Activated CD8-positive, alpha-beta memory T cell treated with anti-CD3 and anti-CD28 coated beads for 24 hours (primary cell): ENCODE measurements at regions not wholly inside any gene's neighbourhood (a gene's known extent, or its start where the extent isn't known, plus 50 kb on each side); places are given as distances from the start of the nearest gene placed in this dataset.
"Not testable (repeated sequence)": the region's sequence is repeated elsewhere in the genome, so short reads cannot be mapped to it uniquely, and the experiment has no call there.

Experiments
- DNase-seq: peaks from one replicate; pipeline ENCODE4 v3.0.0-alpha.2; 2020

DNA sequence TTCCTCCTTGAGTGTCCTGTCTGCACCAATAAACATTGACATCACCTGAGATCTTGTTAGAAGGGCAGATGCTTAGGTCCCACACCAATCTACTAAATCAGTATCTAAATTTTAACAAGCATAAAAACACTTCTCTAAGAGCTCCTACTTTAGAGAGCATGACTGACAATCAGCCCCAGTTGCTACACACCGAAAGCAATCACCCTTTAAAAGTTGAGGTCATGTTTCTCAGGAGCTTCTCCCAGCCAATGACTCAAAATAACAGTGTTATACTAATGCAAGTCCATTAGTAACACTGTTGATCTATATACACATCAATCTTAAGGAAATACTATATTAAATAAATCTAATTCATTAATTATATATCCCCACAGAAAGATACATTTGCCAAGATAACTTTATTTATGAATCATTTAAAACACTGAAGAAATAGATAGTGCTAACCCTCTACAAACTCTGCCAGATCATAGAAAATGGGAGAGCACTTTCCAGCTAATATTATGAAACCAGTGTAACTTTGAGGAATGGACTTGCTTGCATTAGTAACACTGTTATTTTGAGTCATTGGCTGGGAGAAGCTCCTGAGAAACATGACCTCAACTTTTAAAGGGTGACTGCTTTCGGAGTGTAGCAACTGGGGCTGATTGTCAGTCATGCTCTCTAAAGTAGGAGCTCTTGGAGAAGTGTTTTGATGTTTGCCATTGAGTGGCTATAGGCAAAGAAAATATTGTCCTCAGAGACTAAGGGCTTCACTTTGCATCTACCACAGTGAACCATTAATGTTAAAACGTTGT lies 109.8 kb upstream of the HDX start:
- DNase-seq, result no peak

- no peak for DNase-seq
Measured at GRCh38 chrX:84634201-84634782, 132.0 kb upstream of the HDX start.

- no peak for DNase-seq
Measured at GRCh38 chrX:84666086-84666485, 163.8 kb upstream of the HDX start.

DNA sequence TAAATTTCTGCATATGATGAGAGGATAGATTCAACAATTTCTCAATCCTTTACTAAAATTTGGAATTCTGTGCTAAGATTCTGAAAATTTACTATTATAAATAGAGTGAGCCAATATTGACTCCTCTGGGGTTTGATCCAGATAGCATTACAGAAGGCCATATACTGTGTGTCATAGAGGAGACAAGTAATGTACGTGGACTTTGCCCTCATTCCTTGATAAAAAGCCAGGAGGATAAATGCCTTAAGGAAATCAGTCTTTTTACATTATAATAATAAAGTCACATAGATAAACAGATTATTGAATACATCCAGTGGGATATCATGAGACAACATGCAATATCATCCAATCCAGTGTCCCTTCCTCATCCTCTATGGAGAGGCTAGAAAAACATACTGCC lies 188.0 kb upstream of the HDX start:
- no peak for DNase-seq

- DNase-seq, result no peak
Measured at GRCh38 chrX:84709987-84710386, 207.7 kb upstream of the HDX start.

DNA sequence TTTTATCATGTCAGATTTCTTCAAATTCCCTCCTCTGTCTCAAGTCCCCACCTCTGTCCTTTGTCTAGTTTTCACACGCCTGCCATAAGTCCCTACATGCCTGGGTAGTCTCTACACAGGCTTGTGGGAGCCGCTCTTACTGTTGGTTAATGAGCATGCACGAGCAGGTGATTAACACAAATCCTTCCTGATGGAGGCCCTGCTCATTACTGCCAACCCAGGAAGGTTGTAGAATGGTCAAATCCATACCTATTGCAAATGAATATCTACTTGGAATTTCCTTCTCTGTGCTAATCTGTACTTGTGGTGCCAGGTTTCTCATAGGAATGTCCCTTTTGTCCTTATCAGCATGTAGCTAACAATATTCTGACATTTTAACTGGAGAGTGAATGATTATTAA lies 208.4 kb upstream of the HDX start:
- no peak for DNase-seq

GRCh38 chrX:84712621-84713020 lies 210.4 kb upstream of the HDX start:
- DNase-seq, result no peak

GRCh38 chrX:84715315-84715714 lies 213.1 kb upstream of the HDX start:
- DNase-seq, result no peak

- no peak for DNase-seq
Measured at GRCh38 chrX:84717343-84717742, 215.1 kb upstream of the HDX start.

DNA sequence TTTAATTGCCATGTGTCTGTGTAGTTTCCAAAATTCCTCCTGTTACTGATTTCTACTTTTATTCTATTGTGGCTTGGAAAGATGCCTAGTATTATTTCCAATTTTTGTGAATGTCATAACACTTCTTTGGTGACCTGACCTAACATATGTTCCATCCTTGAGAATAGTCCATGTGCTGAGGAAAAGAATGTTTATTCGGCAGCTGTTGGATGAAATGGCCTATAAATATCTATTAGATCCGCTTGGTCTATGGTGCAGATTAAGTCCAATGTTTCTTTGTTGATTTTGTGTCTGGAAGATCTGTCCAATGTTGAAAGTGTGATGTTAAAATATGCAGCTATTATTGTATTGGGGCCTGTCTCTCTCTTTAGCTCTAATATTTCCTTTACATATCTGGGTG lies 219.2 kb upstream of the HDX start:
- DNase-seq, result no peak

DNA sequence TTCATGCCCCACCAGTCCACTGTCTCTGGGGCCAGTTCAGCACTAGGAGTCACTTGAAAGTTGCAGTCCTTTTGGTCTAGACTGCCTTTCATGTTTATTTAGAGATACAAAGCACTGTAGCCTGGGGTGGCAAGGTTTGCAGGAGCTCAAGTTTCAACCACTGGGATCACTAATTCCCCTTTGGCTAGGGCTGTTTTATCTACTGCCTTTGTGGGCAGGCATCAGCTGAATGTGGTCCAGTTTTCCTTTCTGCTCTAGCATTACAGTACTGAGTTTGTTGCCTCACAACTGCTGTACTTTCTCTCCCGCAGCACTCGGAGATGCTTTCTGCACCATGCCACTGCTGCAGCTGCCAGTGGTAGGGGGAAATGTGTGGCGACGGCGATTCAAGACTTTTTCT lies 222.3 kb upstream of the HDX start:
- no peak for DNase-seq

DNA sequence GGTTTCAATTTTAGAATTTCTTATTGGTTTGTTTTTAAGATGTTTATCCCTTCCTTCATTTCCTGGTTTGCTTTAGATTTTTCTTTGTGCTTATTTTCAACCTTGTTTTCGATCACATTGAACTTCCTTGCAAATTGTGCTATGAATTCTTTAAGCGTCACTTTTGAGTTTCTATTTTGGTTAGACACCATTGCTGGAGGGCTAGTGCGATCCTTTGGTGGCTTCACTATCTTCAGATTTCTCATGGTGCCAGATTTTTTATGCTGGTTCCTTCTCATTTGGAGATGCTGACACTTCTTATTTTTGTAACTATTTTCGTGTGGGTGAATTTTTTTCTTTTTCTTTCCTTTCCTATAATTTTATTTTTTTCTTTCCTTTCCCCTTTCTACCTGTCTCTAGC lies 227.2 kb upstream of the HDX start:
- DNase-seq, result no peak

DNA sequence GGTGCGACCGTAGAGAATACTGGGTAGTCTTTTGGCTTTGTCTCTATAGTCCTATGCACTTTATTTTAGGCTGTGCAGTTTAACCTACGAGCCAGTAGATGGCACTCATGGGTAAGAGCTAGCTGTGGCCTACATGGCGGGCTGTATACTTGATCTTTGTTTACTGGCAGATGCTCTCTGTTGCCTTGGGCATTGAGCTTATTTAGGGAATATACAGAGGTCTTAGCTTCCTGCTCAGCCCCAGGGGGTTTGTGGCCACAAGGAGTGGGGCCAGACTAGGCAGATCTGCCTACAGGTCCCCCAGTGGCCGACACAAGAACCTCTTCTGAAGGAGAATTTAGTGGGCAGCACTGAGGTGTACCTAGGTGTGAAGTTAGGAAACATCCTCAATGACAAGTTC lies 227.6 kb upstream of the HDX start:
- DNase-seq, result peak; percentile 58

DNA sequence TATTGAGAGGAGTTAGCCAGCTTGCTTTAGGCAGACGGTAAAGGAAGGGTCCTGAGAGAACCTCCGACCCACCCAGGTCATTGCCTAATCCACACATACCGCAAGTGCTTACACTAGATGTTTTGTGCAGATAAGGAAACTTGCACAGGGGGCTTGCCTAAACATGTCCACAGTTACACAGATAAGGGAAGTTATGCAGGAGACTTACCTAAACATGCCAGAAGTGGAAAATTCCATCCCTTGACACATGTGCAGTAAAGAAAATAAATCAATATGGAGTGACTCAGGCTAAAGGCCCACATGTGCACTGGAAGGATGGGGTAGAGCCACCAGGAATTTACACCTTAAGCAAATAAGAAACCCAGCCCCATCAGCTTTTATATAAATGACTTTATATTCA lies 232.8 kb upstream of the HDX start:
- DNase-seq, result no peak

- DNase-seq, result no peak
Measured at GRCh38 chrX:84737471-84737871, 235.2 kb upstream of the HDX start.

DNA sequence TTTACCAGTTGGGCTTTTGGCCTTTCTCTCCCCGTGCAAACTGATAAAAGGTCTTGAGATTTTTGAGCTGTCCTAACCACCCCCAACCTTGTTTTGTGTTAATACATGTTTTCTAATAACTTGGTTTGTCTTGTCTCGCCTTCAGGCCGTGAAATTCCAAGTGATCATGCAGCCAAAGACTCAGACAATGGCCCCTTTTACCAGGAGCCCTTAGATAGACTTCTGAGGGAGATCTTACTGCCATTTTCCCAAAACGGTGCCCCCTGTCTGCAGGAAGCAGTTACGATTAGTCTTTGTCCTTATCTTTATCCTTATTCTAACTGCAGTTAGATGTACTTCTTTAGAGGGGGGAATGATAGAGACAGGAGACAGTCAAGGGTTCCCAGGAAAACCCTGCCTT lies 245.3 kb upstream of the HDX start:
- DNase-seq, result no peak

GRCh38 chrX:84748965-84749656 lies 246.9 kb upstream of the HDX start:
- no peak for DNase-seq

DNA sequence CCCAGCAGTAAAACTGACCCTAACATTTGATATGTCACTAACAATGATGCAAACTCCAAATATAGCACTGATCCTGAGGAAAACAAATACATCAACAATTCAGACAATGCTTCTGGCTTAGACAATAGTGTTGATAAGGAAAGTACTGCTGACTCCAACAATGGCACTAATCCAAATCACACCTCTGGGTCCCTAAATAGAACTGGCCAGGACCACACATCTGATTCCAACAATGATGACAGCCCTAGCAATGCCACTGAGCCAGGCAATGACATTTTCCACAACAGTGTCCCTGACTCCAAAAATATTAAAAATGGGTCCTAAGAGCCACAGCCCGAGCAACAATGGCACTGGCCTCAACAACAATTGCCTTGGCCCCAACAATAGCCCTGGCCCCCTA lies 243.1 kb upstream of the APOOL start:
- no peak for DNase-seq

DNA sequence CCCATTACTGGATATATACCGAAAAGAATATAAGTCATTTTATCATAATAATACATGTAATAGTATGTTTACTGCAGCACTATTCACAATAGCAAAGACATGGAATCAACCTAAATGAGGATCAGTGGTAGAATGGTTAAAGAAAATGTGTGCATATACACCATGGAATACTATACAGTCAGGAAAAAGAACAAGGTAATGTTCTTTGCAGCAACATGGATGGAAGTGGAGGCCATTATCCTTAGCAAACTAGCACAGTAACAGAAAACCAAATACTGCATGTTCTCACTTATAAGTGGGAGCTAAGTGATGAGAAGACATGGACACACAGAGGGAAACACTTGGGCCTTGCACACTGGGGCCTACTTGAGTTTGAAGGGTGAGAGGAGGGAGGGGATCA lies 207.4 kb upstream of the APOOL start:
- no peak for DNase-seq

DNA sequence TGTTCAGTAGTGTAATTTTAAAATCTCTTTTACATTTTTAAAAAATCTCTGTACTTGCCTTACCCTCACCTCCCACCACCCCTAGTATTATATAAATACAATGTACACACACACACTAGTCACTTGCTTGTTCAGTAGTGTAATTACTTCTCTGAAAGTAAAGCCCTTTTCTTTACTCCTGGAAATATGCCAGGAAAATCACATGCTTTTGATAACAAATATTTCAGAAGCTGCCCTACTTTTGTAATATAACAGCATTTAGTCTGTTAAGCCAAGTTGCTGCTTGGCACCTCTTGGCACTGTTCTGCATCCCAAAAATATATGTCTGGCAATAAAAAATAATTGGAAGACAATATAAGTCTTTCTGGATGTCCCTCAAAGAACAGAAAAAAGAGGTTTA lies 172.8 kb upstream of the APOOL start:
- no peak for DNase-seq

DNA sequence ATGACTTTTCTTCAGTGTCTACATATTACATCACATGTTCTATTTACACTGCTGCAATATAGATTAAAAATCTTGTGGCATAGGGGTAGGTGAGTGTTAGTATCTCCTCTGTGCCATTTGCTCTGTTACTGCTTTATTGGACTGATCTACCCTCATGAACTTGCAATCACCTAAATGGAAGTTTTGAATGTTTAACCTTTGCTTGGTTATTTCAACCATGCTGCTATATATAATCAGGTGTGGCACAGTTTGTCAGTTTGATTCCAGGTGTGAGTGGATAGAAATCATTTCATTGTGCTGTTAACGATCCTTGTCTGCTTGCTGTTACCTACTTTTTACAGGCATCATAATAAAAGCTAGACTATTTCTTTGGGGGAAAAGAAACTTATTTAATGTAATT lies 157.1 kb upstream of the APOOL start:
- DNase-seq, result not testable (repeated sequence)

DNA sequence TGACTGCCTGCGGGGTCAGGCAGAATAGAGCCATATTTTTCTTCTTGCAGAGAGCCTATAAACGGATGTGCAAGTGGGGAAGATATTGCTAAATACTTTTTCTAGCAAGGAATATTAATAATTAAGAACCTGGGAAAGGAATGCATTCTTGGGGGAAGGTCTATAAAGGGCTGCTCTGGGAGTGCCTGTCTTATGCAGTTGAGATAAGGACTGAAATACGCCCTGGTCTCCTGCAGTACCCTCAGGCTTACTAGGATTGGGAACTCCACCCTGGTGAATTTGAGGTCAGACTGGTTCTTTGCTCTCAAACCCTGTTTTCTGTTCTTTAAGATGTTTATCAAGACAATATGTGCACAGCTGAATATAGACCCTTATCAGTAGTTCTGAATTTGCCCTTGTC lies 152.5 kb upstream of the APOOL start:
- not testable (repeated sequence) for DNase-seq

DNA sequence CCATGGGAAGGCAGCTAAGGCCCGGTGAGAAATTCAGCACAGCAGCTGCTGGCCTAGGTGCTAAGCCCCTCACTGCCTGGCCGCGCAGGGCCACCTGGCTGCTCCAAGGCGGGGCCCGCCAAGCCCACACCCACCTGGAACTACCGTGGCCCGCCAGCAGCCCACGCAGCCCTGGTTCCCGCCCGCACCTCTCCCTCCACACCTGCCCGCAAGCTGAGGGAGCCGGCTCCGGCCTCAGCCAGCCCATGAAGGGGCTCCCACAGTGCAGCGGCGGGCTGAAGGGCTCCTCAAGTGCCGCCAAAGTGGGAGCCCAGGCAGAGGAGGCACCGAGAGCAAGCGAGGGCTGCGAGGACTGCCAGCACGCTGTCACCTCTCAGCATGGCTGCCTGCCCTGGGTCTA lies 146.9 kb upstream of the APOOL start:
- not testable (repeated sequence) for DNase-seq

DNA sequence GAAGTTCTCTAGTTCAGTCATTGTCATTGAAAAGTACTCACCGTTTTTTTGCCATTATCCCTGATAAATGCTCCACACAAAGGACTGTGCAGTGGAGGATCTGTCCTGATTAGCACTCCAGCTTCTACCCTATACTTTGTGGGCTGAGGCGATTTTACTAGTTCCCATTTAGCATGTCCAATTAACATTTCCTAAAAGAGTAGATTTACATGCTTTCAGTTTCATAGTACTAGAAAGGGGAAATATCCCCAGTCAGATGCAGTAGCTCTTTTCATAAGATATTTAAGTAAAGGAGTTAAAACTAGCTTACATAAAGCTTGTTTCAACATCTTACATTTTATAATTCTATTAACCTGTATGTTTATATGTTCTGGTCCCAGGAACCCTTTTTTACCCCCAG lies 144.9 kb upstream of the APOOL start:
- DNase-seq, result not testable (repeated sequence)
